DOHH2 (cell line): ENCODE measurements at regions not wholly inside any gene's neighbourhood (a gene's known extent, or its start where the extent isn't known, plus 50 kb on each side); places are given as distances from the start of the nearest gene placed in this dataset.

ENCODE experiments used
- CTCF ChIP-seq: fragments of 200-600 bp; sonication (generic); IDR thresholded peaks from one replicate; pipeline ENCODE4 v1.5.1; 2014; ENCODE audit warnings: antibody characterized with exemption, mild to moderate bottlenecking, low read depth, low read length; ENCODE audit not compliant: poor library complexity, severe bottlenecking
- EZH2phosphoT487 ChIP-seq: fragments of 200-600 bp; sonication (generic); IDR thresholded peaks from 2 replicates; pipeline ENCODE4 v1.6.1; 2017; ENCODE audit warnings: borderline replicate concordance, mild to moderate bottlenecking, antibody characterized with exemption, low read length, moderate library complexity, mixed read lengths

- no peak for TF ChIP-seq CTCF
- TF ChIP-seq EZH2phosphoT487, result no peak
Observed at GRCh38 chr2:16325976-16326510, 339.6 kb downstream of the CYRIA start.
